CD14-positive monocyte (primary cell): ENCODE measurements at regions not wholly inside any gene's neighbourhood (a gene's known extent, or its start where the extent isn't known, plus 50 kb on each side); places are given as distances from the start of the nearest gene placed in this dataset.
"Not testable (repeated sequence)": the region's sequence is repeated elsewhere in the genome, so short reads cannot be mapped to it uniquely, and the experiment has no call there.

Experiments used
- DNase-seq, 3 donors: peaks; one replicate each; pipeline ENCODE4 v3.0.0-alpha.2; 2011 to 2022
- H2AFZ ChIP-seq: 2 replicates; pipeline ENCODE4 v1.6.0; 2012; ENCODE audit warnings: mild to moderate bottlenecking, low read depth, low read length, inconsistent platforms; ENCODE audit not compliant: insufficient read depth, poor library complexity, severe bottlenecking
- H3K27ac ChIP-seq, 2 donors: 1 replicate in 1 of 2; 2 replicates in 1 of 2; pipeline ENCODE4 v1.5.1; 2012 to 2013; ENCODE audit warnings: low read length in 2 of 2, control low read depth in 1 of 2, inconsistent platforms in 1 of 2, low read depth in 1 of 2, mild to moderate bottlenecking in 1 of 2
- H3K27me3 ChIP-seq, 2 donors: one replicate each; pipeline versions ENCODE4 v1.6.0 to v1.6.1; 2011 to 2013; ENCODE audit warnings: low read length in 2 of 2; ENCODE audit not compliant: control insufficient read depth in 2 of 2, insufficient read depth in 2 of 2
- H3K36me3 ChIP-seq, 2 donors: replicated peaks in 1 of 2; 1 replicate in 1 of 2; 2 replicates in 1 of 2; pipeline versions ENCODE4 v1.5.1 to v1.6.1; 2012 to 2013; ENCODE audit warnings: low read length in 2 of 2, control low read depth in 1 of 2, inconsistent platforms in 1 of 2, mild to moderate bottlenecking in 1 of 2; ENCODE audit not compliant: insufficient read depth in 2 of 2, control insufficient read depth in 1 of 2
- H3K4me1 ChIP-seq, 2 donors: 1 replicate in 1 of 2; 2 replicates in 1 of 2; pipeline versions ENCODE4 v1.5.1 to v1.6.1; 2012 to 2013; ENCODE audit warnings: low read length in 2 of 2, control low read depth in 1 of 2, inconsistent platforms in 1 of 2, mild to moderate bottlenecking in 1 of 2, moderate library complexity in 1 of 2; ENCODE audit not compliant: insufficient read depth in 2 of 2, control insufficient read depth in 1 of 2
- H3K4me2 ChIP-seq: replicated peaks from 2 replicates; pipeline ENCODE3; 2012; ENCODE audit warnings: low read length, moderate library complexity, mild to moderate bottlenecking; ENCODE audit not compliant: poor library complexity, severe bottlenecking; ENCODE audit errors: extremely low read depth
- H3K4me3 ChIP-seq, 3 experiments: fragments of 200-600 bp in 1 of 3; sonication (generic) in 1 of 3; replicated peaks in 1 of 3; 1 replicate in 2 of 3; 2 replicates in 1 of 3; pipeline ENCODE4 v1.5.1; 2011 to 2013; ENCODE audit warnings: low read length in 3 of 3, mild to moderate bottlenecking in 3 of 3, control low read depth in 2 of 3, low read depth in 2 of 3, inconsistent platforms in 1 of 3, moderate library complexity in 1 of 3
- H3K79me2 ChIP-seq: 2 replicates; pipeline ENCODE4 v1.6.0; 2012; ENCODE audit warnings: mild to moderate bottlenecking, control low read depth, inconsistent platforms, low read length, moderate library complexity; ENCODE audit not compliant: insufficient read depth
- H3K9ac ChIP-seq: 2 replicates; pipeline ENCODE4 v1.6.0; 2017; ENCODE audit warnings: low read length, mild to moderate bottlenecking; ENCODE audit not compliant: insufficient read depth, poor library complexity, severe bottlenecking
- H3K9me3 ChIP-seq, 2 donors: replicated peaks in 1 of 2; 1 replicate in 1 of 2; 2 replicates in 1 of 2; pipeline versions ENCODE4 v1.5.1 to v1.6.1; 2012 to 2013; ENCODE audit warnings: low read length in 2 of 2, control low read depth in 1 of 2; ENCODE audit not compliant: control insufficient read depth in 1 of 2, insufficient read depth in 1 of 2
- H4K20me1 ChIP-seq: 2 replicates; pipeline ENCODE4 v1.6.0; 2012; ENCODE audit warnings: mild to moderate bottlenecking, low read length, control low read depth, moderate library complexity; ENCODE audit not compliant: insufficient read depth
- H3K27ac Mint-ChIP-seq, 7 donors: one replicate each; pipeline ENCODE4 v1.8.0; 2020; ENCODE audit warnings: mild to moderate bottlenecking in 7 of 7, mixed read lengths in 7 of 7, moderate library complexity in 6 of 7, inconsistent platforms in 2 of 7
- H3K27me3 Mint-ChIP-seq, 3 donors: one replicate each; pipeline ENCODE4 v1.8.0; 2021 to 2022; ENCODE audit warnings: low read depth in 3 of 3, mild to moderate bottlenecking in 3 of 3, mixed read lengths in 3 of 3, moderate library complexity in 3 of 3, inconsistent platforms in 1 of 3
- H3K36me3 Mint-ChIP-seq, 2 donors: one replicate each; pipeline ENCODE4 v1.8.0; 2020; ENCODE audit warnings: mixed read lengths in 2 of 2, inconsistent platforms in 1 of 2, mild to moderate bottlenecking in 1 of 2
- H3K4me1 Mint-ChIP-seq: one replicate; pipeline ENCODE4 v1.8.0; 2020; ENCODE audit warnings: mild to moderate bottlenecking, mixed read lengths
- H3K4me3 Mint-ChIP-seq, 2 donors: one replicate each; pipeline ENCODE4 v1.8.0; 2020; ENCODE audit warnings: mild to moderate bottlenecking in 2 of 2, mixed read lengths in 2 of 2, moderate library complexity in 1 of 2
- H3K9me3 Mint-ChIP-seq, 7 donors: one replicate each; pipeline ENCODE4 v1.8.0; 2020 to 2022; ENCODE audit warnings: mixed read lengths in 7 of 7, mild to moderate bottlenecking in 6 of 7, moderate library complexity in 6 of 7, inconsistent platforms in 2 of 7
- whole genome bisulfite sequencing: methylation state at CpG from one replicate; pipeline ENCODE4 v1.1.5; 2013; ENCODE audit warnings: missing lambda C conversion rate; ENCODE audit not compliant: insufficient coverage; 5-methylcytosine and 5-hydroxymethylcytosine counted together
- intact Hi-C, 2 donors: fragments of 100-400 bp; cut with micrococcal nuclease; formaldehyde crosslinking; loops; one replicate each; pipeline versions ENCODE4 v1.15.0 to v1.15.1; 2023

- H3K9me3 Mint-ChIP-seq, DNase-seq, H3K27ac Mint-ChIP-seq, H3K4me3 ChIP-seq, H2AFZ ChIP-seq, H3K9ac ChIP-seq, H3K79me2 ChIP-seq, H3K9me3 ChIP-seq, H3K4me2 ChIP-seq, H3K36me3 Mint-ChIP-seq, H3K27ac ChIP-seq, intact Hi-C loops, H3K4me1 ChIP-seq, H4K20me1 ChIP-seq, H3K4me1 Mint-ChIP-seq, H3K36me3 ChIP-seq: not testable (repeated sequence)
- H3K4me3 Mint-ChIP-seq, result peak overlapping the region in 1 of 2 donors; percentile 39
- WGBS, result no CpG with 5 or more reads among the region's 8 CpGs
- peaks cover 12 to 23% (median 21%) of the 10 kb centered on the region in 3 donors for H3K27me3 Mint-ChIP-seq
- peaks cover 12 to 17% of the 10 kb centered on the region in 2 donors for H3K27me3 ChIP-seq
These were observed 56.9 kb upstream of the NBPF20 start for GRCh38 chr1:145482214-145482860.

GRCh38 chr1:145475962-145476361, 50.6 kb upstream of the NBPF20 start:
- H3K4me3 Mint-ChIP-seq, result peak overlapping the region; percentile 31 to 83
- DNase-seq, H3K4me3 ChIP-seq: not testable (repeated sequence)

GRCh38 chr1:145475369-145475915, 50.0 kb upstream of the NBPF20 start:
- H3K9me3 ChIP-seq, H3K36me3 Mint-ChIP-seq, H3K4me3 ChIP-seq, H3K79me2 ChIP-seq, H2AFZ ChIP-seq, H3K27ac Mint-ChIP-seq, H3K27ac ChIP-seq, DNase-seq, H4K20me1 ChIP-seq, intact Hi-C loops, H3K4me2 ChIP-seq, H3K4me1 Mint-ChIP-seq, H3K9ac ChIP-seq, H3K9me3 Mint-ChIP-seq, H3K4me1 ChIP-seq, H3K36me3 ChIP-seq: not testable (repeated sequence)
- no CpG with 5 or more reads among the region's 41 CpGs for WGBS
- Mint-ChIP-seq H3K4me3 (peak overlapping the region; percentile 31 to 83), H3K27me3 (peaks cover 13 to 37% (median 20%) of the 10 kb centered on the region in 3 donors)
- peaks cover 11 to 20% of the 10 kb centered on the region in 2 donors for H3K27me3 ChIP-seq

More at GRCh38 chr1:145475962-145476361, 50.6 kb upstream of the NBPF20 start:
- H2AFZ ChIP-seq, H3K9me3 Mint-ChIP-seq, H3K79me2 ChIP-seq, H3K4me1 ChIP-seq, H3K9ac ChIP-seq, H3K27ac Mint-ChIP-seq, H3K4me2 ChIP-seq, H3K4me1 Mint-ChIP-seq, H3K9me3 ChIP-seq, H3K36me3 Mint-ChIP-seq, intact Hi-C loops, H3K27ac ChIP-seq, H4K20me1 ChIP-seq, H3K36me3 ChIP-seq: not testable (repeated sequence)
- 1% methylated on average over 7 of the region's 25 CpGs for WGBS
- peaks cover 13 to 37% (median 20%) of the 10 kb centered on the region in 3 donors for H3K27me3 Mint-ChIP-seq
- H3K27me3 ChIP-seq, result peaks cover 11 to 20% of the 10 kb centered on the region in 2 donors
